Mesenchymal stem cell (in vitro differentiated cells and primary cell): ENCODE measurements at regions not wholly inside any gene's neighbourhood (a gene's known extent, or its start where the extent isn't known, plus 50 kb on each side); places are given as distances from the start of the nearest gene placed in this dataset.

Source experiments
- DNase-seq: peaks from one replicate; pipeline ENCODE4 v3.0.0-alpha.2; 2013
- H2AFZ ChIP-seq: one replicate; pipeline ENCODE4 v1.6.1; 2013; ENCODE audit warnings: low read depth, mild to moderate bottlenecking, control low read depth, inconsistent platforms, low read length, moderate library complexity
- H2AK5ac ChIP-seq: 2 replicates; pipeline ENCODE4 v1.6.1; 2013; ENCODE audit warnings: low read length, moderate library complexity, mild to moderate bottlenecking, inconsistent platforms; ENCODE audit not compliant: severe bottlenecking
- H2BK120ac ChIP-seq: one replicate; pipeline ENCODE4 v1.6.1; 2013; ENCODE audit warnings: low read depth, mild to moderate bottlenecking, inconsistent platforms, low read length, moderate library complexity
- H2BK12ac ChIP-seq, 2 experiments: one replicate each; pipeline ENCODE4 v1.6.1; 2013; ENCODE audit warnings: inconsistent platforms in 2 of 2, low read length in 2 of 2, mild to moderate bottlenecking in 2 of 2, moderate library complexity in 2 of 2, control low read depth in 1 of 2
- H2BK15ac ChIP-seq: one replicate; pipeline ENCODE4 v1.6.1; 2013; ENCODE audit warnings: mild to moderate bottlenecking, low read depth, inconsistent platforms; ENCODE audit not compliant: poor library complexity, severe bottlenecking
- H2BK5ac ChIP-seq: 2 replicates; pipeline ENCODE4 v1.6.1; 2013; ENCODE audit warnings: low read depth, mild to moderate bottlenecking, low read length, control low read depth, inconsistent platforms; ENCODE audit not compliant: poor library complexity, severe bottlenecking
- H3K14ac ChIP-seq, 2 experiments: one replicate each; pipeline ENCODE4 v1.6.1; 2013; ENCODE audit warnings: inconsistent platforms in 2 of 2, low read length in 2 of 2, control low read depth in 1 of 2, mild to moderate bottlenecking in 1 of 2, moderate library complexity in 1 of 2
- H3K18ac ChIP-seq, 2 experiments: one replicate each; pipeline ENCODE4 v1.6.1; 2013; ENCODE audit warnings: inconsistent platforms in 2 of 2, low read length in 2 of 2, control low read depth in 1 of 2, low read depth in 1 of 2, mild to moderate bottlenecking in 1 of 2
- H3K23ac ChIP-seq, 2 experiments: one replicate each; pipeline ENCODE4 v1.6.1; 2013; ENCODE audit warnings: inconsistent platforms in 2 of 2, low read length in 2 of 2, mild to moderate bottlenecking in 2 of 2, moderate library complexity in 2 of 2, control low read depth in 1 of 2
- H3K27ac ChIP-seq: 2 replicates; pipeline ENCODE4 v1.5.1; 2013; ENCODE audit warnings: mild to moderate bottlenecking, moderate library complexity, low read length, control low read depth, inconsistent platforms; ENCODE audit not compliant: poor library complexity, severe bottlenecking
- H3K27me3 ChIP-seq, 2 experiments: 2 replicates each; pipeline versions ENCODE4 v1.6.1 to v1.7.0; 2013; ENCODE audit warnings: low read length in 2 of 2, mild to moderate bottlenecking in 2 of 2, moderate library complexity in 2 of 2, control low read depth in 1 of 2, inconsistent platforms in 1 of 2; ENCODE audit not compliant: control insufficient read depth in 1 of 2, insufficient read depth in 1 of 2
- H3K36me3 ChIP-seq, 2 experiments: 2 replicates each; pipeline versions ENCODE4 v1.6.1 to v1.7.0; 2013; ENCODE audit warnings: low read length in 2 of 2, control low read depth in 1 of 2, inconsistent platforms in 1 of 2, low read depth in 1 of 2, mild to moderate bottlenecking in 1 of 2; ENCODE audit not compliant: insufficient read depth in 2 of 2, control insufficient read depth in 1 of 2
- H3K4ac ChIP-seq, 2 experiments: one replicate each; pipeline ENCODE4 v1.6.1; 2013; ENCODE audit warnings: inconsistent platforms in 2 of 2, low read length in 2 of 2, mild to moderate bottlenecking in 2 of 2, moderate library complexity in 2 of 2, control low read depth in 1 of 2, low read depth in 1 of 2
- H3K4me1 ChIP-seq: 2 replicates; pipeline ENCODE4 v1.6.1; 2013; ENCODE audit warnings: low read depth, low read length, control low read depth; ENCODE audit not compliant: control insufficient read depth, insufficient read depth
- H3K4me2 ChIP-seq: 2 replicates; pipeline ENCODE4 v1.6.1; 2013; ENCODE audit warnings: low read length, mild to moderate bottlenecking, inconsistent platforms; ENCODE audit not compliant: poor library complexity, severe bottlenecking
- H3K4me3 ChIP-seq, 2 experiments: 2 replicates each; pipeline versions ENCODE4 v1.5.1 to v1.7.0; 2013; ENCODE audit warnings: low read length in 2 of 2, mild to moderate bottlenecking in 2 of 2, control low read depth in 1 of 2, low read depth in 1 of 2; ENCODE audit not compliant: insufficient read depth in 1 of 2
- H3K79me1 ChIP-seq: replicated peaks from 2 replicates; pipeline ENCODE4 v1.6.1; 2013; ENCODE audit warnings: mild to moderate bottlenecking, control low read depth, low read length, inconsistent platforms; ENCODE audit not compliant: poor library complexity, severe bottlenecking
- H3K9ac ChIP-seq: 2 replicates; pipeline ENCODE4 v1.7.0; 2013; ENCODE audit warnings: mild to moderate bottlenecking, low read length, moderate library complexity
- H3K9me3 ChIP-seq: 2 replicates; pipeline ENCODE4 v1.7.0; 2013; ENCODE audit warnings: mild to moderate bottlenecking, low read length; ENCODE audit not compliant: control insufficient read depth
- H4K8ac ChIP-seq: one replicate; pipeline ENCODE4 v1.6.1; 2013; ENCODE audit warnings: inconsistent platforms, mild to moderate bottlenecking, low read length, moderate library complexity
- H4K91ac ChIP-seq: one replicate; pipeline ENCODE4 v1.6.1; 2013; ENCODE audit warnings: mild to moderate bottlenecking, low read length, inconsistent platforms
- WGBS: methylation state at CpG from one replicate; pipeline ENCODE4 v1.1.7; 2013; ENCODE audit warnings: mixed read lengths; 5-methylcytosine and 5-hydroxymethylcytosine counted together

GRCh38 chr2:82576656-82577055 lies 1882.4 kb downstream of the SUCLG1 start:
- Histone ChIP-seq H3K27ac (no peak overlapping the region), H2BK12ac (no peak overlapping the region), H2BK5ac (no peak overlapping the region), H3K4me3 (no peak overlapping the region), H2BK120ac (no peak overlapping the region), H4K91ac (no peak overlapping the region), H3K36me3 (no peaks in the 10 kb centered on the region), H3K79me1 (no peaks in the 10 kb centered on the region), H2AK5ac (no peak overlapping the region), H3K18ac (no peak overlapping the region), H4K8ac (no peak overlapping the region), H2BK15ac (no peak overlapping the region), H3K23ac (no peak overlapping the region), H3K14ac (no peak overlapping the region), H3K9ac (no peak overlapping the region), H3K27me3 (no peaks in the 10 kb centered on the region), H3K9me3 (peaks cover 19% of the 10 kb centered on the region), H3K4ac (no peak overlapping the region), H3K4me2 (no peak overlapping the region), H2AFZ (no peak overlapping the region), H3K4me1 (no peaks in the 10 kb centered on the region)
- DNase-seq: no peak

- Histone ChIP-seq H3K4me1 (no peaks in the 10 kb centered on the region), H2BK5ac (no peak overlapping the region), H2BK120ac (no peak overlapping the region), H2BK12ac (no peak overlapping the region), H4K8ac (no peak overlapping the region), H3K27me3 (no peaks in the 10 kb centered on the region), H3K4me3 (no peak overlapping the region), H3K23ac (no peak overlapping the region), H2AFZ (no peak overlapping the region), H3K4me2 (no peak overlapping the region), H3K4ac (no peak overlapping the region), H3K9me3 (no peaks in the 10 kb centered on the region), H2BK15ac (no peak overlapping the region), H2AK5ac (no peak overlapping the region), H3K27ac (no peak overlapping the region), H3K36me3 (no peaks in the 10 kb centered on the region), H4K91ac (no peak overlapping the region), H3K79me1 (no peaks in the 10 kb centered on the region), H3K14ac (no peak overlapping the region), H3K9ac (no peak overlapping the region), H3K18ac (no peak overlapping the region)
- WGBS: 72% methylated on average over 3 of the region's 3 CpGs
- DNase-seq: no peak
These were observed 1919.8 kb downstream of the SUCLG1 start for GRCh38 chr2:82539280-82539621.

- WGBS: 40% methylated on average over 1 of the region's 1 CpG
- no peaks in the 10 kb centered on the region for H3K79me1 ChIP-seq
These were observed 1920.3 kb downstream of the SUCLG1 start for GRCh38 chr2:82538590-82539279.

GRCh38 chr2:82528288-82528687 lies 1930.8 kb downstream of the SUCLG1 start:
- Histone ChIP-seq H3K4me2 (no peak overlapping the region), H4K8ac (no peak overlapping the region), H3K79me1 (no peaks in the 10 kb centered on the region), H3K9ac (no peak overlapping the region), H2AFZ (no peak overlapping the region), H3K18ac (no peak overlapping the region), H4K91ac (no peak overlapping the region), H3K27ac (no peak overlapping the region), H3K4ac (no peak overlapping the region), H2BK5ac (no peak overlapping the region), H2BK15ac (no peak overlapping the region), H3K23ac (no peak overlapping the region), H2BK12ac (no peak overlapping the region), H2AK5ac (no peak overlapping the region), H3K4me3 (no peak overlapping the region), H3K36me3 (no peaks in the 10 kb centered on the region), H3K4me1 (no peaks in the 10 kb centered on the region), H3K27me3 (no peaks in the 10 kb centered on the region), H3K14ac (no peak overlapping the region), H3K9me3 (no peaks in the 10 kb centered on the region), H2BK120ac (no peak overlapping the region)
- 96% methylated on average over 4 of the region's 8 CpGs for WGBS
- no peak for DNase-seq

More at GRCh38 chr2:82538590-82539279, 1920.3 kb downstream of the SUCLG1 start:
- no peak overlapping the region for H3K23ac ChIP-seq
- no peak overlapping the region for H2AFZ ChIP-seq
- H3K4me3 ChIP-seq: no peak overlapping the region
- no peak overlapping the region for H3K14ac ChIP-seq
- no peak overlapping the region for H4K91ac ChIP-seq
- H3K9me3 ChIP-seq: no peaks in the 10 kb centered on the region
- H3K4me2 ChIP-seq: no peak overlapping the region
- no peaks in the 10 kb centered on the region for H3K27me3 ChIP-seq
- H2BK15ac ChIP-seq: no peak overlapping the region
- H3K4ac ChIP-seq: no peak overlapping the region
- H2BK120ac ChIP-seq: no peak overlapping the region
- H3K36me3 ChIP-seq: no peaks in the 10 kb centered on the region
- no peak overlapping the region for H2AK5ac ChIP-seq
- no peaks in the 10 kb centered on the region for H3K4me1 ChIP-seq
- no peak overlapping the region for H4K8ac ChIP-seq
- DNase-seq: no peak
- no peak overlapping the region for H2BK5ac ChIP-seq
- H2BK12ac ChIP-seq: no peak overlapping the region
- no peak overlapping the region for H3K9ac ChIP-seq
- H3K18ac ChIP-seq: no peak overlapping the region
- no peak overlapping the region for H3K27ac ChIP-seq
